H1 (cell line): ENCODE measurements at regions not wholly inside any gene's neighbourhood (a gene's known extent, or its start where the extent isn't known, plus 50 kb on each side); places are given as distances from the start of the nearest gene placed in this dataset.

Source experiments
- CBX5 ChIP-seq: fragments of 300-800, 300-1000 bp; sonication (generic); IDR thresholded peaks from 2 replicates; pipeline ENCODE4 v1.7.1; 2016; ENCODE audit warnings: antibody characterized with exemption, low read length, low read depth
- CHD7 ChIP-seq: fragments of 300-600 bp; sonication (generic); IDR thresholded peaks from 2 replicates; pipeline ENCODE4 v1.7.1; 2012; ENCODE audit warnings: low read length, moderate library complexity, mild to moderate bottlenecking, inconsistent platforms; ENCODE audit not compliant: insufficient replicate concordance
- CTCF ChIP-seq, 3 experiments: IDR thresholded peaks; 1 replicate in 2 of 3; 2 replicates in 1 of 3; pipeline versions ENCODE4 v1.5.1 to v1.6.1; 2011; ENCODE audit warnings: low read length in 3 of 3, mild to moderate bottlenecking in 3 of 3, inconsistent platforms in 2 of 3, low read depth in 1 of 3, moderate library complexity in 1 of 3; ENCODE audit not compliant: insufficient read depth in 1 of 3; ENCODE audit errors: control extremely low read depth in 1 of 3
- EP300 ChIP-seq, 2 experiments: IDR thresholded peaks; 1 replicate in 1 of 2; 2 replicates in 1 of 2; pipeline ENCODE4 v1.6.1; 2011 to 2012; ENCODE audit warnings: low read depth in 2 of 2, low read length in 2 of 2, mild to moderate bottlenecking in 2 of 2, borderline replicate concordance in 1 of 2, inconsistent platforms in 1 of 2, moderate library complexity in 1 of 2
- NRF1 ChIP-seq: IDR thresholded peaks from 2 replicates; pipeline ENCODE4 v1.6.1; 2011; ENCODE audit warnings: mild to moderate bottlenecking, low read depth, low read length, improper control_type of control experiment
- POLR2A ChIP-seq, 2 experiments: IDR thresholded peaks; 1 replicate in 1 of 2; 2 replicates in 1 of 2; pipeline ENCODE4 v1.6.1; 2011; ENCODE audit warnings: low read depth in 2 of 2, low read length in 2 of 2, mild to moderate bottlenecking in 2 of 2; ENCODE audit errors: control extremely low read depth in 1 of 2
- POLR2AphosphoS5 ChIP-seq: IDR thresholded peaks from 2 replicates; pipeline ENCODE4 v1.6.1; 2011; ENCODE audit warnings: low read depth, low read length
- RXRA ChIP-seq: IDR thresholded peaks from 2 replicates; pipeline ENCODE4 v1.6.1; 2011; ENCODE audit warnings: low read depth, mild to moderate bottlenecking, low read length, moderate library complexity; ENCODE audit not compliant: insufficient read depth
- YY1 ChIP-seq: IDR thresholded peaks from 2 replicates; pipeline ENCODE4 v1.6.1; 2011; ENCODE audit warnings: low read depth, mild to moderate bottlenecking, low read length

GRCh38 chr10:124219655-124220054 is 126.3 kb upstream of the CHST15 start:
- TF ChIP-seq EP300 (IDR thresholded peaks at IDR 0.05; ENCODE audit: borderline replicate concordance in 1 of 2, low read depth in 2 of 2, low read length in 2 of 2) (no peak), CTCF (IDR thresholded peaks at IDR 0.05; ENCODE audit: control extremely low read depth in 1 of 3, insufficient read depth in 1 of 3, low read depth in 1 of 3, low read length in 3 of 3) (no peak), POLR2A (IDR thresholded peaks at IDR 0.05; ENCODE audit: control extremely low read depth in 1 of 2, low read depth in 2 of 2, low read length in 2 of 2) (no peak), CHD7 (no peak), POLR2AphosphoS5 (no peak), RXRA (no peak), CBX5 (no peak), NRF1 (no peak), YY1 (no peak)
